IMR-90 (cell line): ENCODE measurements at regions not wholly inside any gene's neighbourhood (a gene's known extent, or its start where the extent isn't known, plus 50 kb on each side); places are given as distances from the start of the nearest gene placed in this dataset.
"Not testable (repeated sequence)": the region's sequence is repeated elsewhere in the genome, so short reads cannot be mapped to it uniquely, and the experiment has no call there.

Source experiments
- ATAC-seq: fragments of 200-7000 bp; cut with Tn5 transposase; 2 replicates; pipeline ENCODE4 v1.9.1; 2020; ENCODE audit warnings: low read depth, mild to moderate bottlenecking, moderate library complexity
- BruUV-seq: library from RNA; stranded (reverse); fragments of 400-500 nt; replicated peaks from 2 replicates; lab custom pipeline; 2021; lab: Mats Ljungman, UMichigan
- CTCF ChIA-PET: fragments of 300-600 bp; formaldehyde crosslinking; extraction: SDS; loops from one replicate; lab custom pipeline; 2021; ENCODE audit warnings: antibody characterized with exemption; lab: Yijun Ruan, JAX
- POLR2A ChIA-PET: fragments of 300-600 bp; sonication (Branson Sonifier 250); formaldehyde crosslinking; loops from one replicate; lab custom pipeline; 2022; ENCODE audit warnings: antibody characterized with exemption; ENCODE audit not compliant: unreplicated experiment; lab: Charles Lee
- DNase-seq: peaks from one replicate; pipeline ENCODE4 v3.0.0; 2013
- H2AFZ ChIP-seq: replicated peaks from 2 replicates; pipeline ENCODE3; 2013; ENCODE audit warnings: low read length, mild to moderate bottlenecking; ENCODE audit not compliant: poor library complexity
- H2AK5ac ChIP-seq: 2 replicates; pipeline ENCODE4 v1.6.1; 2013; ENCODE audit warnings: low read depth, low read length, inconsistent platforms
- H2AK9ac ChIP-seq: replicated peaks from 2 replicates; pipeline ENCODE3; 2013; ENCODE audit warnings: mild to moderate bottlenecking, low read depth, low read length, moderate library complexity; ENCODE audit not compliant: poor library complexity
- H2BK120ac ChIP-seq: 2 replicates; pipeline ENCODE4 v1.6.1; 2013; ENCODE audit warnings: low read depth, low read length, inconsistent platforms
- H2BK15ac ChIP-seq: 3 replicates; pipeline ENCODE4 v1.6.1; 2013; ENCODE audit warnings: low read depth, low read length, inconsistent platforms
- H2BK20ac ChIP-seq: 2 replicates; pipeline ENCODE4 v1.6.1; 2013; ENCODE audit warnings: low read depth, mild to moderate bottlenecking, inconsistent platforms, low read length, moderate library complexity
- H2BK5ac ChIP-seq: 2 replicates; pipeline ENCODE4 v1.6.1; 2013; ENCODE audit warnings: mild to moderate bottlenecking, low read depth, low read length, inconsistent platforms; ENCODE audit not compliant: poor library complexity, severe bottlenecking
- H3K14ac ChIP-seq: replicated peaks from 2 replicates; pipeline ENCODE4 v1.6.1; 2013; ENCODE audit warnings: low read depth, low read length, inconsistent platforms
- H3K18ac ChIP-seq: 2 replicates; pipeline ENCODE4 v1.6.1; 2013; ENCODE audit warnings: low read depth, low read length, control low read depth
- H3K23ac ChIP-seq: 2 replicates; pipeline ENCODE4 v1.6.1; 2013; ENCODE audit warnings: low read depth, low read length, inconsistent platforms
- H3K27ac ChIP-seq: 2 replicates; pipeline ENCODE4 v1.5.1; 2013; ENCODE audit warnings: mild to moderate bottlenecking, control low read depth, low read length; ENCODE audit not compliant: insufficient read depth
- H3K27me3 ChIP-seq: 2 replicates; pipeline ENCODE4 v1.6.1; 2013; ENCODE audit warnings: low read length; ENCODE audit not compliant: control insufficient read depth, insufficient read depth
- H3K36me3 ChIP-seq: 2 replicates; pipeline ENCODE4 v1.6.1; 2013; ENCODE audit warnings: low read length, mixed read lengths; ENCODE audit not compliant: control insufficient read depth, insufficient read depth
- H3K4ac ChIP-seq: 2 replicates; pipeline ENCODE4 v1.6.1; 2013; ENCODE audit warnings: low read depth, low read length, inconsistent platforms
- H3K4me1 ChIP-seq: 2 replicates; pipeline ENCODE4 v1.6.1; 2013; ENCODE audit warnings: low read length, mixed read lengths; ENCODE audit not compliant: control insufficient read depth, insufficient read depth
- H3K4me2 ChIP-seq: 2 replicates; pipeline ENCODE4 v1.6.1; 2013; ENCODE audit warnings: low read depth, mild to moderate bottlenecking, control low read depth, low read length, moderate library complexity
- H3K4me3 ChIP-seq: 2 replicates; pipeline ENCODE4 v1.5.1; 2013; ENCODE audit warnings: low read depth, mild to moderate bottlenecking, control low read depth, low read length, moderate library complexity; ENCODE audit not compliant: insufficient read depth
- H3K56ac ChIP-seq: 2 replicates; pipeline ENCODE4 v1.6.1; 2013; ENCODE audit warnings: low read length, inconsistent platforms; ENCODE audit not compliant: insufficient read depth; ENCODE audit errors: extremely low read depth
- H3K79me1 ChIP-seq, 2 experiments: 2 replicates each; pipeline ENCODE4 v1.6.1; 2013; ENCODE audit warnings: low read length in 2 of 2, inconsistent platforms in 1 of 2, low read depth in 1 of 2
- H3K9ac ChIP-seq: 2 replicates; pipeline ENCODE4 v1.6.1; 2013; ENCODE audit warnings: low read depth, low read length, control low read depth
- H3K9me1 ChIP-seq: 2 replicates; pipeline ENCODE4 v1.6.1; 2013; ENCODE audit warnings: low read length, inconsistent platforms; ENCODE audit not compliant: insufficient read depth
- H3K9me3 ChIP-seq: 2 replicates; pipeline ENCODE4 v1.6.1; 2013; ENCODE audit warnings: low read length; ENCODE audit not compliant: control insufficient read depth, insufficient read depth
- H4K20me1 ChIP-seq: 2 replicates; pipeline ENCODE4 v1.6.1; 2013; ENCODE audit warnings: low read length, inconsistent platforms; ENCODE audit not compliant: insufficient read depth
- H4K5ac ChIP-seq: 2 replicates; pipeline ENCODE4 v1.6.1; 2013; ENCODE audit warnings: mild to moderate bottlenecking, low read depth, low read length, control low read depth
- H4K8ac ChIP-seq, 2 experiments: 2 replicates each; pipeline ENCODE4 v1.6.1; 2013; ENCODE audit warnings: low read depth in 2 of 2, low read length in 2 of 2, control low read depth in 1 of 2, inconsistent platforms in 1 of 2
- H4K91ac ChIP-seq: 2 replicates; pipeline ENCODE4 v1.6.1; 2013; ENCODE audit warnings: low read depth, low read length, inconsistent platforms; ENCODE audit not compliant: insufficient read depth
- WGBS, 2 experiments: methylation state at CpG; one replicate each; pipeline versions ENCODE4 v1.1.5 to v1.1.7; 2013; ENCODE audit warnings: missing lambda C conversion rate in 2 of 2; ENCODE audit not compliant: insufficient read length in 1 of 2; ENCODE audit errors: extremely low coverage in 2 of 2; 5-methylcytosine and 5-hydroxymethylcytosine counted together
- dilution Hi-C: fragments of 300-500 bp; cut with HindIII; formaldehyde crosslinking; loops from one replicate; pipeline ENCODE4 v1.14.3; 2018; ENCODE audit warnings: low sequenced_read_pairs; ENCODE audit not compliant: unreplicated experiment
- in situ Hi-C: fragments of 300-500 bp; cut with MboI; formaldehyde crosslinking; loops from 3 replicates; pipeline ENCODE4 v1.14.3; 2019; ENCODE audit warnings: low sequenced_read_pairs, inconsistent platforms, mixed read lengths
- intact Hi-C: fragments of 100-400 bp; cut with micrococcal nuclease; formaldehyde crosslinking; loops from 2 replicates; pipeline ENCODE4 v1.10.0; 2022

GRCh38 chr22:11597666-11598358, 3930.2 kb upstream of the OR11H1 start:
- H3K14ac ChIP-seq, H3K4me2 ChIP-seq, H3K79me1 ChIP-seq, H3K4me1 ChIP-seq, intact Hi-C loops, H2AK9ac ChIP-seq, dilution Hi-C loops, H3K9ac ChIP-seq, H2AK5ac ChIP-seq, ATAC-seq, H3K9me1 ChIP-seq, H4K5ac ChIP-seq, H4K8ac ChIP-seq, H3K18ac ChIP-seq, H3K36me3 ChIP-seq, H3K27me3 ChIP-seq, H2BK120ac ChIP-seq, H3K4ac ChIP-seq, H4K91ac ChIP-seq, H2AFZ ChIP-seq, BruUV-seq, in situ Hi-C loops, H4K20me1 ChIP-seq, POLR2A ChIA-PET, H3K27ac ChIP-seq, H3K56ac ChIP-seq, H2BK20ac ChIP-seq, CTCF ChIA-PET, H3K4me3 ChIP-seq, H2BK5ac ChIP-seq, H2BK15ac ChIP-seq, DNase-seq, H3K23ac ChIP-seq: not testable (repeated sequence)
- 72% methylated on average over 24 of the region's 33 CpGs; no CpG with 5 or more reads in 1 of the 2 experiments for WGBS, 2 experiments
- peaks cover 32% of the 10 kb centered on the region for H3K9me3 ChIP-seq
